Stimulated activated CD4-positive, alpha-beta T cell treated with anti-CD3 and anti-CD28 coated beads, Interleukin-12 subunit alpha, Interleukin-12 subunit beta, amount 100 ng/mL, for 4 hours (primary cell): ENCODE measurements at regions not wholly inside any gene's neighbourhood (a gene's known extent, or its start where the extent isn't known, plus 50 kb on each side); places are given as distances from the start of the nearest gene placed in this dataset.
"Not testable (repeated sequence)": the region's sequence is repeated elsewhere in the genome, so short reads cannot be mapped to it uniquely, and the experiment has no call there.

ENCODE experiments used
- DNase-seq: peaks from one replicate; pipeline ENCODE4 v3.0.0-alpha.2; 2020

DNA sequence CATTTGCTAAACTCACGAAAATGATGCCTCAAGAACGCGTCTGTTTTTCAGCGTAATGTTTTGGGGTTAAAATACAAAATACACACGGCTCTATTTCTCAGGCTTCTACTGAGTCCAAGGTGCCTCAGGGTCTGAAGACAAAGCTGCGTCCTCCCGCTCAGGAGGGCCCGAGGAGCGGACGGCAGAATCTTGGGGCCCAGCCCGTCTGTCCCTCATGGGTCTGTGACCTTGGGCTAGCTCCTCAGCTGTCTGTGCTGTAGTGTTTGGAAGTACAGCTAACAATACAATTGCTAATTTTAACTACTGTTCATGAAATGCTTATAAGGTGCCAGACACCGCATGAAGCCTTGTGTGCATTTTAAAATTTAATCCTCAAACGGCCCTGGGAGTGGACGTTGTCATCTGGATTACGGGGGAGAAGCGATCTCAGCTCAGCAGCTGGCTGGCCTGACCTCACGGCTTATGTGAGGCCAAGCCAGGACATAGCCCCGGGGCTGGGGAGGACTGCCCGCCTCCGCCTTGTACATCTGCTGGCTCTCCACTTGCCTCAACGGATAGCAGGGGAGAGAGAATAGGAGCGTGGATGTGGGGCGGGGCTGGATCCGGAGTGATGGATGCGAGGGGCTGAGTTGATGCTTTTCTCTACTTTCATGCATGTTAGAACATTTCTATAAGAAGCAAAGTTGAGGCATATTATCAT lies 357.4 kb downstream of the GLRX3 start:
- DNase-seq: no peak

DNA sequence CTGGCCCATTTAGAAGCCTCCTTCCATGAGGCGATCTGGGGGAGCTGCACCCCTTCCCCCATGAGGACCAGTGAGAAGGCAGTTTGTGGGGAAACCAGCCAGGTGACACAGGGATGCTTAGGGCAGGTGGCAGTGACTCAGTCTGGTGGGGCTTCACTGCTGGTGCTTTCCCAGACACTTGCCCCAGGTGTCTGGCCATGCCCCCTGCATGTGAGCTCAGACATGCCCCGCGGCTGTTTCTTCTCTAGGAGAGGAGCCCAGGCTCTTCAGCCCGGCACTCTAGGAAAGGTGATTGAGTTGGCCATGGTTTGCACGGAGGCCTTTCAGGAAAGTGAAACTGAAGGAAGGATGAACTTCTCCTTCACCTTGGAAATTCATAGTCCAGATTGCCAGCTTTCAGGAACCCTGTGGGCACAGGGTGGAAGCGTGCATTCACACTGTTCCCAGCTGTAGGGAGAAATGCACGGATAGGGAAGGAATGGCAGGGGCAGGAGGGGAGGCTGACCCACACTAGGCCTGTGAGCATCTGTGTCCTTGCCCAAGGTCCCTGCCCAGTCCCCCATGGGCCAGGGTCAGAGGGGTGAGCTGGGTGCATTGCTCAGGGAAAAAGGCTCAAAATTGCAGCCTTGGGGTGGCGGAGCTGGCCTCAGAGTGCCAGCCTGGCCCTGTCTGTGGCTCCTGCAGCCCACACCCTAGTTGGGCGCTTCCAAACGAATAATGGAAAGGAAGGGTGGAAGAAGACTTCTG lies 359.1 kb downstream of the GLRX3 start:
- no peak for DNase-seq

DNA sequence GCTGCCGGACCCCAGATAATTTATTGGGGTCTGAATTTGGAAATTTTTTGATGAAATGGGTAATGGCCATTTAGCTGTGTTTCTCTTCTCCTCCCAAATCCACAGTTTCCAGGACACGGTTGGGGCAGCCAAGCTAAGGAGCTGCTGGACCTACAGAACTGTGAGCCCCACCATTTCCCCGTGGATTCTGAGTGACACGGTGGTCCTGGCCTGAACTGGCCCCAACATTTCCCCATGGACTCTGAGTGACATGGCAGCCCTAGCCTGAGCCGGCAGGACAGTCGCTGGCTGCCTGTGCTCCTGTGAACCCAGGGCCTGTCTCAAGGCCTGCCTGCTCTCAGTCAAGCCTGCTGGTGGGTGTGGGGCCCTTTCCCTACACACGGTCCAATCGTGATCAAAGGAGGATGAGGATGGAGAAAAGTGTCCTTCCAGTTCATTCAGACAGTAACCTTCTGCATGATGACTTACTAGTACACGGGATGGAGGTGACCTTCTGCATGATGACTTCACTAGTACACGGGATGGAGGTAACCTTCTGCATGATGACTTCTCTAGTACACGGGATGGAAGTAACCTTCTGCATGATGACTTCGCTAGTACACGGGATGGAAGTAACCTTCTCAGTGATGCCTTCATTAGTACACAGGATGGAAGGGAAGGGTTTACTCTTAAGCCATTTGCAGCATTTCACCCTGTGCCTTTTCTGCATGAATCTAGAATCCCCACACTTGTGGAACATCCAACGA lies 359.9 kb downstream of the GLRX3 start:
- no peak for DNase-seq

DNA sequence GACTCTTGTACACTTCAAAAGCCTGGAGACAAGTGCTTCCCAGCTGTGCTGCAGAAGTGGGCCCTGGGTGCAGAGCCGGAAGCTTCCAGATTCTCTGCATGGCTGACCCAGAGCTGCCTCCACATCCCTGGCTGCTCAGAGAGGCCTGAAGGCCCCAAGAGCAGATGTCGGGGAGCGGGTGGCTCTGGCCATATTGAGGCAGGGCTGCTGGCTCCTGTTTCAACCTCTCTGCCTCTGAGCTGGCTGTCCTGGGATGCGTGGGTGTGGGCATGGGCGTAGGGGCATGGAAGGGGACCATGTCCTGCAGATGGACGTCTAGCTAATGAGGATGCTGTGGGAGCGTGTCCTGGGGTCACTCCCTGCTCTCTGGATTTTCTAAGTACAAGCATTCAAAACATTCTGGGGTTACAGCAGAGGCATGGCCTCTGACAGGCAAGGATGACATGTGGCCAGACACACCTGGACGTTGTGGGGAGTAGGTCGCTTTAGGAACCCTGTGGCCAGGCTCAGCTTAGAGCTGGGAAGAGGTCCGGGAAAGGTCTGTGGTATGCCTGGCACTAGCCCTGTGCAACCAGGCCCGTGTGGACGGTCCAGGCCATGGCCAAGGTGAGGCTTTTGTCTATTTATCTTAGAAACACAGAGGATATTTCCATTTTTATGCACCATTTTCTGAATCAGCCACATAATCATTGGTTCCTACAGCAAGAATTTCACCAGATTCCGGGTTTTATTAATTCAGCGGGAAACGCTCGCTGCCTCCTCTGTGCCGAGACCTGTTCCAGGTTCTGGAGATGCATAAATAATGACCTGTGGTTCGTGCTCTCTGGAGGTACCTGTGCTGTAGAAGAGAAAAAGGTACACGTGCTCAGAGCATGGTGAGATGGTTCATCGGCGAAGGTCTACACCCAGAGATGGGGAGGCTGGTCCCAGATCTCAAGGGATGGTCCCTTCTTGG lies 361.1 kb downstream of the GLRX3 start:
- DNase-seq: no peak

DNA sequence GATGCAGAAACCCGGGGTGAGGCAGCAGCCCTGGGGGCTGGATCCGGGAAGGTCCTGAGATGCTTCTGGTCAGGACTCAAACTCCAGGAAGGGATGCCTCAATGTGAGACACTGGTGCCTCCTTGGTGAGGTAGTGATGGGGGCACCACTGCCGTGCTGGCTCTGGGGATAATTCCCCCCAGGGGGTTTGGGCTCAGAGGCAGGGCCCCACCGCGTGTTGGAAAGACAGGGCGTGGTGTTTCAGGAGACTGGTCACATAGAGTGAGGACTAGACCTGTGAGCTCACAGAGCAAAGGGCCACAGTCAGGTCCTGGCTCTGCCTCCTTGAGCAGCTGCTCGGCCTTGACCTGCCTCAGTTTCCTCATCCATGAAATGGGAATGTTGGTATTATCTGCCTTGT lies 361.9 kb downstream of the GLRX3 start:
- no peak for DNase-seq

DNA sequence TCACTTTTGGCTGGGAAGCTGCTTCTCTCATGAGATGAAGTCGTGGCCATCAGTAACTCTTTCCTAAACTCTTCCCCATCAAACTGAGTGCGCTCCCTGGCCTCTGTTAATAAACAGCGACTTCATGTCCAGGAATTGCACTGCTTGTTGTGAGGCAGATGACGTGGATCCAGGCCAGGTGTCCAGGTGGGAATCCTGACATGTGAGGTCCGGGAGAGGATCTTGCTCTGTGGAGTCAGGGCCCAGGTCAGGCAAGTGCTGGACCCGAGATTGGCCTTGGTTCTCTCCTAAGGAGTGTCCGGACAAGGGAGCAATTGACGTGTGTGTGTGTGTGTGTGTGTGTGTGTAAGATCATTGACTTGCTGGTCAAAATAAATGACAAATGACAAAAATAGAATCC lies 362.7 kb downstream of the GLRX3 start:
- DNase-seq: no peak

DNA sequence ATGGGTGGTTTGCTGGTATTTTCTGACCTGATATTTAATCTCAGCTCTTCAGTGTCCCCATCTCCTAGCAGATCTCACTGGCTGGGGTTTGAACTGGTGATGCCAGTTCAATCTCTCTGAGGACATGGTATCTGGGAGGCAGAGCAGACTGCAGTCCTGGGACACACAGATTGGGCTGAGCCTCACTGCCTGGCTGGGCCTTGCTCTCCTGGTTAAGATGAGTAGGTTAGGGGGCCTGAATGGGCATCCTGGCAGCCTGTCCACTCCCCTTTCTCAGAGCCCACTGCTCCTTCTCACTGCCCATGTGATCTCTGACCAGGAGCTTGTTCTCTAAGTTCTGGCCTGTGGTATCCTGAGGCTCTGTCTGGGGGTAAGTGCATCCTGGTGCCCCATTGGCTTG lies 363.4 kb downstream of the GLRX3 start:
- DNase-seq: no peak

DNA sequence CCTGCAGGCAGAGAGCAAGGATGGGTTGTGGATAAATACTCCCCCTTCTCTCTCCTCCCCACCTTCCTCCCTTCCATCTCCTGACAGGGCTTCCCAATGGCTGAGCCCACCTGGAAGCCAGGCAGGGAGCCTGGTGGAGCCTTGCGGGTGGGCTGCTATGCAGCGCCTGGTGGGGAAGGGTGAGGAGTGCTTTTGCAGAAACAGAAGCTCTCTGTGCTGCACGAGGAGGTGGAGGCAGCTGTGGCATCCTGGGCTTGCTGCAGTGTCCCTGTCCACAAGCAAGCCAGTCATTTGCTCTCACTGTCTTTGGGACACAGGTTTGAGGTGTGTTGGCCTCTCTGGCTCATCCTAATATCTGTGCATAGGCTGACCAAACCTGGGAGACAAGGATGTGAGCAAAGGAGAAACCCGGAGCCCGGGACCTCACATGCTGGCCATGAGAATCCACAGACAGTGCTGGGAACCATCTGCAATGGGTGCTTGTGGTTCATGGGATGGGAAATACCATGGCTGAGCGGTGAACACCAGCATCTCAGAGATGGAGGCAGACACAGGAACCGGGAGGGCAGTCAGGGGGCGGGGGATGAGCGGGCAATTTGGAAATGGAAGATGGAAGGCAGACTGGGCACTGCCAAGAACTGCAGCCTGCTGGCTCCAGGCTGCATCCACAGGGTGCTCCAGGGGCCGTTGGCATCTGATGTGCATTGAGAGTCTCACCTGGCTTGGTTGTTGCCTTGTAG lies 364.2 kb downstream of the GLRX3 start:
- no peak for DNase-seq

DNA sequence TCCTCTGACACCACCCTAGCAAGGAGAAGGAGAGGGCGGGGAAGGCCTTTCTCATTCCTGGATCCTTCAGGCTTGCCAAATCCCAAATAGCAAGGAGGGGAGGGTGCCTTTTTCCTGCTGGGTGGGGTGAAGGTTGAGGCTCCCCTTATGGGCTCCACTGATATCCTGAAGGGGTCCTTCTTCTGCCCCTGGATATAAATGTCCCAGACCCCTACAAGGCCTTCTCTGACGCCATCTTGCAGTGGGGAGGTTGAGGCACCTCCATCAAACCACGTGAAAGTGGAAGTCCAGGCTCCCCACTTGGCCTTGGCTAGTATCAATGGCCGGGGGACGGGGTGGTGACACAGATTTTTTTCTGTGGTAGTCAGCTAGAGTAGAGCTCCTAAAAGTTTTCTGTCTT lies 371.3 kb downstream of the GLRX3 start:
- no peak for DNase-seq

DNA sequence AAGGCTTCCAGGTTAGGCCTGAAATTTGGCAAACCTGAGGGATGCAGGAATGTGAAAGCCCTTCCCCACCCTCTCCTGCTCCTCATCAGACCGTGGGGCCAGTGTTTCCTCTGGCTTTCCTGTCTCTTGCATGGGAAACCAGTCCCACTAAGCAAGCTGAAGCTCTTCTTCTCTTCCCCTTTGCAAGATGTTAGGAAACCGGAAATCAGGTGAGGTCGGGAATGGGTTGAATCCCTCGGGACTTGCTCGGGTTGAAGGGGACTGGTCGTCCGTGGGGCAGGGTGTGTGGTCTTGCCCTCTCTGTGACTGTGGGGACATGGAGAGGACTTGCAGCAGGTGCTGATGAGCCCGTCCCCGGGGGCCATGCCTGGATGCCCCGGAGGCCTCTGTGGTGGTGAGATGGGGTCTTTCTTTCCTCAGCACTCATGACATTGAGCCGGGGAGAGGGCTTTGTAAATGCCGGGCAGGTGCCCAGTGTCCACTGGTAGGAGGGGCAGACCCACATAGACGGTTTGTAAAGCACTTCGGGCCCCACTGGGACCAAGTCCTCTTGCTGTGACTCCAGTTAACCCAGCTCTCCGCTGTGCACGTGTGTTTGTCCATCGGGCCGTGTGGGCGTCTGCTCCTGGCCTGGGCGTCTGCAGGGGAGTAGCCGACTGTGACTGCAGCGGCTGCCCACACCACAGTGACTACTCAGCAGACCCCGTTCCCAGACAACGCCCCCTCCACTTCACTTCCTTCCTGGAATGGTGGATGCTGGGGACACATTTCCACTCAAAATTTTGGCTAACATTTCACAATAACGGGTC lies 373.9 kb downstream of the GLRX3 start:
- no peak for DNase-seq

DNA sequence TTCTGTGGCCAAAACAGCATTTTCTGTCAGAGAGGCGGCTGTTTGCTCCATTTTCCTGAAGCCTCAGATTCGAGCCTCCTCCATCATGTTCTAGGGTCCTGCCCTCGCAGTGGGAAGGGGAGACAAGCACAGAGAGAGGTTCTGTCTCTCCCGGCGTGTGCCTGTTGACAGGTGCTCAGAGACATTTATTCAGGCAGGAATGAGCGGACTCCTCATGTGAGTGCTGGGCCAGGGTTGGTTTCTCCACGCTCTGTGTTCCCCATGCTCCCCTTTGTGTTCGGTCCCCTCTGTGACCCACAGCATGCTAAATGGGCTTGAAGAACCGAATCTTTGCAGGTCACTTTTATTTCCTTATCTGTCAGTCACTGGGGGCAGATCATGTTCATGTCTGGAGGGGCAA lies 374.6 kb downstream of the GLRX3 start:
- no peak for DNase-seq

DNA sequence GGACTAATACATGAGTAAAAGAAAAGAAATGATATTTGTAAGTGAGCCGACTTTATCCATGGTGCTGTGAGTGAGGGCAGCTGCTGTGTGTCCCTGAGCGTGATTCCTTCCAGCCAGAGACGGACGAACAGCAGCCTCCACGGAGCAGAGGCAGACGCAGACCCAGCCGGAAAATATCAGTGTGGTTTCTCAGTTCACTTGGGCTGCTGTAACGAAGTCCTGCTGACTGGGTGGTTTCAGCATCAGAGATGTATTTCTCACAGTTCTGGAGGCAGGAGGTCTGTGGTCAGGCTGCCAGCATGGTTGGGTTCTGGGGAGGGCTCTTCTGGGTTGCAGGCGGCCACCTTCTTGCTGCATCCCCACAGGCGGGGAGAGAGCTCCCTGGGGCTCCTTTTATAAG lies 375.6 kb downstream of the GLRX3 start:
- no peak for DNase-seq

DNA sequence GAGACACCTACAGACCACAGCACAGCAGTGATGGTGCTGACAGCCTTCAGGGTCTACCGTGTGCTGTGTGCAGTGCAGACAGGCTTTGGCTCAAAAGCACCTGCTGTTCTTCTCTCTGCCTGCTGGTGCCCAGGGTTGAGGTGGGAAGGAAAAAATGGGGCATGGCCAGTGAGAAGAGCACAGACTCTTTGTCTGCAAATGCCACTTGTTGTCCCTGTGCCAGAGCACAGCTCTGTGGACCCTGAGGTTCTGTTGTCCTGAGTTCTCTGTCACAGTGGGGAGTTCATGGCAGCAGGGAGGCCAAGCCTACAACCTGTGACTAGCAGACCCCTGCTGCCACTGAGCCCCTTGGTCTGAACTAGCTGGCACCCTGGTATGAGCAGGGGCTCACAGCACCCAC lies 376.7 kb downstream of the GLRX3 start:
- no peak for DNase-seq

DNA sequence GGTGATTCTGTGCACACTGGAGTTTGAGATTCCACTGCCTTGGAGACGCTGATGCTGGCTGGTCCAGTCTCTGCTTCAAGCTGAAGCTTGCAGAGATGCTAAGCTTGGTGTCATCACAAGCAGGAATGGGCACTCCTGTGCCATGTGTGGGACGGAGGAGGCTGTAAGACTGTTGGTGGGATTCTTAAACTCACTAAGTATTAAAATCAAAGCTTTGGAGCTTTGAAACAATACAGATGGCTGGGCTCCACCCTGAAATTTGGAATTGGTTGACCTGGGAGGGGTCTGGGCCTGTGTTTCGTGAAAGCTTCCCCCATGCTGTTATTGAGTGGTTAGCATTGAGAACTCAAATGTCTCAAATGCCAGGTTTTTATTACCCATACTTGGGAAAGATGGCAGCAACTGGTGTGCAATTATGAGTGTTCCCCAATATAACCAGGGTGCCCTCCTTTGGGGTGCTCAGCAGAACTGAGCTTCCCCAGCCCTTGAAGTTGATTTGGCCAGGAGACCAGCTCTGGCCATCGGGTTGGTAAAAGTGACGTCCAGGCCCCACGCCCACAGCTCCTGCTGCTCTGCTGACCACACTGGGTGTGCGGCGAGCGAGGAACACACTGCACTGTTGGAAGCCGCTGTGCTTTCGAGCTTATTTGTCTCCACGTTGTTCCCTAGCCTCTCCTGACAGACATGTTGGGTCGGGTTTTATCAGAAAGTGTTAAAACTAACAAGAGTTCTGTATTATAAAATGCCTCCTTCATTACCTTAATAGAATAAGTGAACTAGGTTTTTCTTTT lies 377.7 kb downstream of the GLRX3 start:
- no peak for DNase-seq

DNA sequence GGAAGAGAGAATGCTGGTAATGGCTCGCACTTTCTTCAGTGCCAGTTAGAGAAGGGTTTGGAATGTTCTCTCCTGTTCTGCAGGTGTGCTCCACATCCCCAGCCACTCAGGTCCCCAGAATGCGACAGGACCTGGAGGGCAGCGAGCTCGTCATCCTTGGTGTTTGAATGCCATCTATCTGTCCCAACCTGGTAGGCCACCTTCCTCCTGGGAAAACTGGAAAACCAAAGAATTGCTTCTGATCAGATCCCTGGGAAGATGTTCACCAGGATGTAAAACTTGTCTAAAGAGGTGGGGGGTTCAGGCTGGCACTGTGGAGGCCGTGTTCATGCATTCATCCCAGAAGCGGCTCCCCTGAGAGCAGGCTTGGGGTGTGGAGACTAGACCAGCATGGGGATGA lies 379.5 kb downstream of the GLRX3 start:
- DNase-seq: no peak

DNA sequence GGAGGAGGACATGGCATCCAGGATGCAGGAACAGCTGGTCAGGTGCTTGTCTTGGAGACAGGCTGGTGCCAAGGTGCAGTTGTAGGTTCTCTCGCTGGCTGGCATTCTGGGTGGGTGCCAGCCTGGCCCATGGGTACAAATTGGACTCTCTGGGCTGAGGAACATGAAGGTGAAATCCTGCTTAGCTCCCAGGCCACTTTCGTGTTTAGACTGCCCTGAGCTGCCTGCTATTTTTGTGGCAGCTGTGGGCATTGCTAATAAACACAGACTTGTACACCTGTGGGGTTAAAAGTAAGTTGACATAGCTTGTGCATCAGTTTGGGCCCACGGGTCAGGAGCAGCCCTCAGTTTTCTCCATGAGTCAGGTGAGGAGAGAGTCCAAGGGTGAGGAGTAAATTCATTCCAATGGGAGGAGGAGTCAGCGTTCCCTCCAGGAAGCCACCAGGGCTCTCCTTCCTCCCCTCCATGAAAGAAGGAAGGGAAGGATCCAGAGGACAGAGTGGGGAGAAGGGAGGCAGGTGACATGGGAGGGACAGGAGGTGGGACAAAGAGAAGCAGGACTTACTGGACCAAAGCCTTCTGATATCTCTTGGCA lies 380.0 kb downstream of the GLRX3 start:
- no peak for DNase-seq

DNA sequence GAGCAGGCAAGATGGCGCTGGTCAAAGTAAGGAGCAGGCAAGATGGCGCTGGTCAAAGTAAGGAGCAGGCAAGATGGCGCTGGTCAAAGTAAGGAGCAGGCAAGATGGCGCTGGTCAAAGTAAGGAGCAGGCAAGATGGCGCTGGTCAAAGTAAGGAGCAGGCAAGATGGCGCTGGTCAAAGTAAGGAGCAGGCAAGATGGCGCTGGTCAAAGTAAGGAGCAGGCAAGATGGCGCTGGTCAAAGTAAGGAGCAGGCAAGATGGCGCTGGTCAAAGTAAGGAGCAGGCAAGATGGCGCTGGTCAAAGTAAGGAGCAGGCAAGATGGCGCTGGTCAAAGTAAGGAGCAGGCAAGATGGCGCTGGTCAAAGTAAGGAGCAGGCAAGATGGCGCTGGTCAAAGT lies 382.7 kb downstream of the GLRX3 start:
- DNase-seq: not testable (repeated sequence)

DNA sequence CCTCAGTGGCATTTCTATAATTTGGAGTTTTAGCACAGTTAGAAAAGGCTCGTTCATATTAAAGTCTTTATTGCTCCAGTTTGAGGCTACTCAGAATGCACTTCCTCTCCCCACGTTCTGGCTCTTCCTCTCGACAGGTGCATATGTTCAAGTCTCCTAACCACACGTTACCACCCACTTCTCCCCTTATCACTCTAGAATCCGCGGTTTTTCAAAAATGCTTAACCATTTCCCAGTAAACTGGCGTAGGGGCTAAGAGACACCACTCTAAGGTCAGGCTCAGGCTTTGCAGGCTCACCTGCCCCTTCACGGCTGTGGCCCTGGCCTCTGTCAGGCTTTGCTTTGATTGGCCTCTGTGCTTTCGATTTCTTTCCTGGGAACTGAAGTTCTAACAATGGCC lies 383.6 kb downstream of the GLRX3 start:
- no peak for DNase-seq

DNA sequence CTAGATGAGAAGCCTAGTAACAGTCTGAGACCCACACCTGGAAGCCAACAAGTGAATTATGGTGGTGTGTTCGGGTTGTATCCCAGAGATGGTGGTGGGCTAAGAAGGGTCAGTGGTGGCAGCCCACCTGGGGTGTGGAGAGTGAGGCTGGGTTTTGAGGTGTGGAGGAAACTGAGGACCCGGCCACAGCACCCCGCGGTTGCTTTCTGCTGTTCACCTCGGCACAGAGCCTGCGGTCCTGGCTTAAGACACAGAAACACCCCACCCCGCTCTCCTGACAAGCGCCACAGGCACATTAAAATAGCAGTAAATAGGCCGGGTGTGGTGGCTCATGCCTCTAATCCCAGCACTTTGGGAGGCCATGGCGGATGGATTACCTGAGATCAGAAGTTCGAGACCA lies 395.1 kb downstream of the GLRX3 start:
- no peak for DNase-seq

DNA sequence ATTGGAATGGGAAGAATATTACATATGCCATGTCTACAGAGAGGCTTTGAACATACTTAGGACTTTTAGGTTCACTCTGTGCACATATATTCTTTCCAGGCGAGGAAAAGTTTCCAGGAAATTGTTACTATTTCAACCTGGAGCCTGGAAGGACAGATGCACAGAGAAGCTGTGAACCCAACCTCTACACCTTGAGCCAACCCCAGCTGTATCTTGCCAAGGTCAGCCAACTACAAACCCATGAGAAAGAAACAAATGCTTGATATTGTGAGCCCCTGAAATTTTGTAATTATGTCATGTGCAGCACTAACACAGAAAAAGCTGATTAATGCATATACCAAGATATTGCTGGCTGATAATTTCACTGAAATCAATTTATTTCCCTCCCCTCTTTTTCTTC lies 404.9 kb downstream of the GLRX3 start:
- no peak for DNase-seq
